HL-60/S4 (cell line): ENCODE measurements at regions not wholly inside any gene's neighbourhood (a gene's known extent, or its start where the extent isn't known, plus 50 kb on each side); places are given as distances from the start of the nearest gene placed in this dataset.

Experiments
- in situ Hi-C: fragments of 300-500 bp; cut with MboI; formaldehyde crosslinking; loops from 2 replicates; pipeline ENCODE4 v1.14.3; 2022; ENCODE audit warnings: low sequenced_read_pairs

GRCh38 chr1:90502696-90503095, 214.4 kb downstream of the BARHL2 start:
- in situ Hi-C loops = no loop called here

- in situ Hi-C loops = no loop called here
Observed at GRCh38 chr1:90502194-90502593, 214.9 kb downstream of the BARHL2 start.

GRCh38 chr1:90501281-90501680, 215.8 kb downstream of the BARHL2 start:
- in situ Hi-C loops = no loop called here

GRCh38 chr1:90494748-90495282, 222.3 kb downstream of the BARHL2 start:
- in situ Hi-C loops = no loop called here

DNA sequence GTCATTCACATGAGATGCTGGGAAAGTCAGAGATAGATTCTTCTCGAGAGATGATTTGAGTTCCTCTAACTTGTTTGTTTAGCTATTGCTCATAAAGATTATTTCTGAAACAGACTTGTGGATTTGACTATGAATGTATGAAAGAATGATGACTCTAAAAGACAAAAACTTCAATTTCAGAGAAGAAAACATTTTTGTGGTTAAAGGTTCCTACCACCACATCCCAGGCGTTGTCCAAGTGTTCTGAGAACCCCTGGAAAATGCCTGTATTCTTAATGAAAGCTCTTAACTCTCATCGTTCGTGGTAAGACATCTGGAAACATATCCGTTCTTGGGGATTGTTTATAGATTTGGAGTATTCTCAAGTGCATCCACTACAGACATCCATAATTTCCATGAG, 228.7 kb downstream of the BARHL2 start:
- in situ Hi-C loops = no loop called here

GRCh38 chr1:90486996-90487395, 230.1 kb downstream of the BARHL2 start:
- in situ Hi-C loops = no loop called here

GRCh38 chr1:90486134-90486824, 230.8 kb downstream of the BARHL2 start:
- in situ Hi-C loops = no loop called here

GRCh38 chr1:90480271-90480835, 236.7 kb downstream of the BARHL2 start:
- in situ Hi-C loops = no loop called here

DNA sequence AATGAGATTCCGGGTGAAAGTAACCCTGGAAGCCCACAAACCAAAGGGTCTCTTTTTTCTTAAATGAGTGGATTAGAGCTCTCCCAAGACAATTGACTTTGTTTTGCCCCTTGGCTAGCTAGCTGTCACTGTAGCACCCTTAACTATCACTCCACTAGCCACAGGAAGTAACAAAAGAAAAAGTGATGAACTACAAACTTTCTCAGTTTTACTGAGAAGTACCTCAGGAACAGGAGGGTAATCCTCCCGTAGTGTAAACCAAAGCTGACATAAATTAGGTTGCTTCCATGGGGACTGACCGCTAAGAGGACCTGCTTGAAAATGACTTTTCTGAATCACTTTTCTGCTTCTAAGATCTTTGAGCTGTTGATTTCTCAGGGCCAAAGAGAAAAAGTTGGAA, 240.1 kb downstream of the BARHL2 start:
- in situ Hi-C loops = no loop called here

GRCh38 chr1:90476411-90476810, 240.7 kb downstream of the BARHL2 start:
- in situ Hi-C loops = no loop called here

DNA sequence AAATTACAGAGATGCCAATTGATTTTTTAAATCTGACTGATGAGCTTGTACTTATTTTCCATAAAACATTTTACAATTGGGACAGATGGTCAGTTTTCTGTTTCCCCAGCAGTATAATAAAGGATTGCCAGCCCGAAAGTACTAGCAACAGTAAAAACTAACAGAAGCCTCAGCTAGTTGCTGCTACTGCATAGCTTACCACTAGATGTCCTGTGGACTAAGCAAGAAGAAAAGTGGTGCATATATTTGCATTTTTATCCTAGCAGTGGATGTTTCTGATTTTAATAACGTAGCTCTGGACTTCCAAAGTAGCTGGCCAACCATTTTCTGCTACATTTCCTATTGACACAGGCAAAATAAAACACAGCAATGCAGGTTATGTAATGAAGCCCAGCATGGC, 241.5 kb downstream of the BARHL2 start:
- in situ Hi-C loops = no loop called here

DNA sequence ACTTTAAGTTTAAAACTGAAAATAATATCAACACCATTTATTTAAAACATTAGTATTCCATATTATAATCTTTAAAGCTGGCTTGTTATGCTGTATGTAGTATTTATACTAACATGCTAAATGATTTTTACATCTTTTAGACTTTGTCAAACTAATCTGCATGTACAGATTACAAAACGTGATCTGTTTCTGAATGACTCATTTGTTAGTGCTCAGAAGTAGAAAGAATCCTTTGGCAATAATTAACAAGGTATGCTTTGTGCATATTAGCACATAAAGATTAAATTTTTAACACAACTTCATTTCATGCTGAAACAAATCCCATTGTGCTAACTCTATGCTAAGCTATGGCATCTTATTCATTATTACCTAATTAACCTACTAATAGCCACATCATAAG, 242.4 kb downstream of the BARHL2 start:
- in situ Hi-C loops = no loop called here

- in situ Hi-C loops = no loop called here
Observed at GRCh38 chr1:90474158-90474557, 242.9 kb downstream of the BARHL2 start.

GRCh38 chr1:90472775-90473174, 244.3 kb downstream of the BARHL2 start:
- in situ Hi-C loops = no loop called here

DNA sequence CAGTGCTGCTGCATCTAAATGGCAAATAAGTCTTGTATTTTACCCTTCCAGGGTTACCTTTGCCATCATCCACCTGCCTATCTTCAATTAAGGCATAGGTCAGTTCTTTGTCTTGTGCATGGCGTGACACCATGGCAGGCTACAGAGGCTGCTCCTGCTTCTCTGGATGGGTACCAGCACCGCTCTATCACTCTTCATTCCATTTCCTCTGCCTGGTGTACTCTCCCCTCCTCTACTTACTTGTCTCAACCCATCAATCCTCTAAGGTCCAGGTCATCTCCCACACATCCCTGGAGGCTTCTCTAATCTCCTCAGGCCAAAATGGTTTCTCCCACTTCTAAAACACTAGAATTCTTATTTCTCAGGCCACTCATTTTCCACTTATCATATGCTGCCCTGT, 257.5 kb downstream of the BARHL2 start:
- in situ Hi-C loops = no loop called here

- in situ Hi-C loops = no loop called here
Observed at GRCh38 chr1:90457985-90458384, 259.1 kb downstream of the BARHL2 start.

- in situ Hi-C loops = no loop called here
Observed at GRCh38 chr1:90452491-90452890, 264.6 kb downstream of the BARHL2 start.

GRCh38 chr1:90443354-90443753, 273.7 kb downstream of the BARHL2 start:
- in situ Hi-C loops = no loop called here

GRCh38 chr1:90435351-90435750, 281.8 kb downstream of the BARHL2 start:
- in situ Hi-C loops = no loop called here

DNA sequence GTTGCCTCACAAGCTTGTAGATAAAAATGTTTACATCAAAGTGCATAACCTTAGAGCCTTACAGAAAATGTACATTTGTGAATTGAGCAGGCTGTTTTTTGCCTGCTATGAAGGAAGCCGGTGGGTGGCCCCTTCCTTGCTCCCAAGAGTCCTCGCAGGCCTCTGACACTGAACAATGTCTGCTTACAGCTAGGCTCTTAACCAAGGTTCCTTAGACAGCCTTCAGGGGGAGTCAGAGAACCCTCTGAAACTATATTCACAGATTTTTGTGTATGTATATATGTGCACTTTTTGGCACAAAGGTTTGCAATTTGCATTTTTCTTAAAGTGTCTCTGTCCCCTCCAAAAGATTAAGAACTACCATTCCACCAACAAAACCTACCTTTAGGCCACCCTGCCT, 282.6 kb downstream of the BARHL2 start:
- in situ Hi-C loops = no loop called here

GRCh38 chr1:90417126-90417525, 300.0 kb downstream of the BARHL2 start:
- in situ Hi-C loops = no loop called here

DNA sequence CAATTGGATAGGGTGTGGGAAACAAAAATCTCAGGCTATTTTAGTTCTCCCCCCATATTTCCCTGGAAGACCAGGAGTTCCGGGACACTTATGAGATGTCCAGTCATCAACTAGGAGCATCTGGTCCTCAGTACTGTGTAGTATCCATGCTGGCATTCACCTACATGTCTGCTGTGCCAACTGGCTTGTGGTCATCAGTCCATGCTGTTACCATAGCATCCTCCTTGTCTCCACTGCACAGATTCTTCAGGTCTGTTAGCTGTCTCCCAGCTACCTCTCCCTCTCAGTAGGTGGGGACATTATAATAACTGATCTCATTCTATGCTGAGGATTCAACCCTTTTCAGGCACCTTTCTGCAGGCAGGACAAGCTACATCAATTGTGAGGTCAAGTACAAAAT, 302.9 kb downstream of the BARHL2 start:
- in situ Hi-C loops = no loop called here

DNA sequence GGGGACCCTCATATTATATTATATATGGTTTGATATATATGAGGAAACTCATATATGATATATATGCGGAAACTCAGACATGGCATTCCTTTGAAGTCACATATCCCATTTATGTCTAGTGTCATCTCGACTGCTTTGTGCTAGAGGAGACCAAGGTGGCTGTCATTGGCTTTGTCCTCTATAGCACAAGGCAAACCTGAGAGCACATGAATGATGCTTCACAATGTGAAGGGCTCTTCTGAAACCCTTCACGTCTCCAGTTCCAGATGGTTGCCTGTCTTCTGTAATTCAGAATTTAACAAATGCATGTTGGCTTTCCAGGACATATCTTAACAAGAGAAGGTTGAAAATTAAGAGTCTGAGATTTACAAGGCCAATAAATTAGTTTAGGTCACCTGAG, 303.6 kb downstream of the BARHL2 start:
- in situ Hi-C loops = no loop called here
